BJ (cell line): ENCODE measurements at regions not wholly inside any gene's neighbourhood (a gene's known extent, or its start where the extent isn't known, plus 50 kb on each side); places are given as distances from the start of the nearest gene placed in this dataset.
"Not testable (repeated sequence)": the region's sequence is repeated elsewhere in the genome, so short reads cannot be mapped to it uniquely, and the experiment has no call there.

Experiments used
- CTCF ChIA-PET: fragments of 350-600 bp; formaldehyde crosslinking; extraction: SDS; loops from one replicate; lab custom pipeline; 2021; ENCODE audit warnings: antibody characterized with exemption, inconsistent platforms; lab: Yijun Ruan, JAX
- POLR2A ChIA-PET: fragments of 300-600 bp; sonication (Branson Sonifier 250); formaldehyde crosslinking; extraction: SDS; loops from one replicate; lab custom pipeline; 2021; ENCODE audit warnings: antibody characterized with exemption; lab: Charles Lee
- DNase-seq: peaks from one replicate; pipeline ENCODE4 v3.0.0-alpha.2; 2011; ENCODE audit warnings: low read depth
- H3K27me3 ChIP-seq: 2 replicates; pipeline ENCODE4 v1.6.0; 2011; ENCODE audit warnings: low read length; ENCODE audit not compliant: control insufficient read depth, insufficient read depth
- H3K36me3 ChIP-seq: 2 replicates; pipeline ENCODE4 v1.5.1; 2011; ENCODE audit warnings: low read length; ENCODE audit not compliant: control insufficient read depth, insufficient read depth
- H3K4me3 ChIP-seq: 2 replicates; pipeline ENCODE4 v1.5.1; 2011; ENCODE audit warnings: low read depth, mild to moderate bottlenecking, control low read depth, low read length
- CTCF ChIP-seq: IDR thresholded peaks from 2 replicates; pipeline ENCODE4 v1.5.1; 2011; ENCODE audit warnings: low read depth, mild to moderate bottlenecking, control low read depth, inconsistent platforms, low read length, moderate library complexity; ENCODE audit not compliant: insufficient read depth

GRCh38 chr16:62751218-62751617 is 715.0 kb upstream of the CDH8 start:
- H3K36me3 ChIP-seq, result no peaks in the 10 kb centered on the region
- H3K4me3 ChIP-seq, result no peak overlapping the region
- CTCF ChIA-PET, result no interaction called here
- no peaks in the 10 kb centered on the region for H3K27me3 ChIP-seq
- POLR2A ChIA-PET, result no interaction called here
- DNase-seq, result no peak
- TF ChIP-seq CTCF, result no peak

- CTCF ChIA-PET, result no interaction called here
- TF ChIP-seq CTCF, result no peak
- POLR2A ChIA-PET, result no interaction called here
- Histone ChIP-seq H3K36me3 (no peaks in the 10 kb centered on the region), H3K27me3 (no peaks in the 10 kb centered on the region), H3K4me3 (no peak overlapping the region)
- DNase-seq, result no peak
Measured at GRCh38 chr16:62741692-62742091, 705.5 kb upstream of the CDH8 start.

GRCh38 chr16:62738666-62739460 is 702.6 kb upstream of the CDH8 start:
- DNase-seq, result no peak
- no peaks in the 10 kb centered on the region for H3K27me3 ChIP-seq
- no peak for TF ChIP-seq CTCF
- H3K36me3 ChIP-seq, result no peaks in the 10 kb centered on the region
- POLR2A ChIA-PET, result no interaction called here
- CTCF ChIA-PET, result no interaction called here
- no peak overlapping the region for H3K4me3 ChIP-seq

- no peak for TF ChIP-seq CTCF
Measured at GRCh38 chr16:62732092-62732491, 695.9 kb upstream of the CDH8 start.

GRCh38 chr16:62724670-62725269 is 688.5 kb upstream of the CDH8 start:
- CTCF ChIA-PET, DNase-seq, H3K4me3 ChIP-seq, H3K27me3 ChIP-seq, H3K36me3 ChIP-seq, POLR2A ChIA-PET: not testable (repeated sequence)

More at GRCh38 chr16:62732092-62732491, 695.9 kb upstream of the CDH8 start:
- DNase-seq, result no peak
- H3K27me3 ChIP-seq, result no peaks in the 10 kb centered on the region
- no peak overlapping the region for H3K4me3 ChIP-seq
- CTCF ChIA-PET, result no interaction called here
- no peaks in the 10 kb centered on the region for H3K36me3 ChIP-seq
- POLR2A ChIA-PET, result no interaction called here
